Prostate gland (tissue), 2 donors: ENCODE measurements at regions not wholly inside any gene's neighbourhood (a gene's known extent, or its start where the extent isn't known, plus 50 kb on each side); places are given as distances from the start of the nearest gene placed in this dataset.

Source experiments
- POLR2A ChIP-seq: fragments of 450-650 bp; IDR thresholded peaks from one replicate; pipeline ENCODE4 v1.6.1; 2016; ENCODE audit warnings: antibody characterized with exemption, mild to moderate bottlenecking
- POLR2AphosphoS5 ChIP-seq: sonication (generic); formaldehyde crosslinking; IDR thresholded peaks from one replicate; pipeline ENCODE4 v1.6.1; 2017; ENCODE audit warnings: antibody characterized with exemption
- TF ChIP-seq, protein P1 (sequence below), 4 experiments: fragments of 200-600 bp in 2 of 4; fragments of 450-650 bp in 2 of 4; sonication (generic) in 2 of 4; IDR thresholded peaks; 1 replicate in 3 of 4; 2 replicates in 1 of 4; pipeline ENCODE4 v1.5.1; 2016 to 2019; ENCODE audit warnings: antibody characterized with exemption in 4 of 4, mild to moderate bottlenecking in 2 of 4, moderate library complexity in 2 of 4

GRCh38 chr11:28835790-28836189 lies 727.6 kb downstream of the METTL15 start:
- TF ChIP-seq, protein P1, sequence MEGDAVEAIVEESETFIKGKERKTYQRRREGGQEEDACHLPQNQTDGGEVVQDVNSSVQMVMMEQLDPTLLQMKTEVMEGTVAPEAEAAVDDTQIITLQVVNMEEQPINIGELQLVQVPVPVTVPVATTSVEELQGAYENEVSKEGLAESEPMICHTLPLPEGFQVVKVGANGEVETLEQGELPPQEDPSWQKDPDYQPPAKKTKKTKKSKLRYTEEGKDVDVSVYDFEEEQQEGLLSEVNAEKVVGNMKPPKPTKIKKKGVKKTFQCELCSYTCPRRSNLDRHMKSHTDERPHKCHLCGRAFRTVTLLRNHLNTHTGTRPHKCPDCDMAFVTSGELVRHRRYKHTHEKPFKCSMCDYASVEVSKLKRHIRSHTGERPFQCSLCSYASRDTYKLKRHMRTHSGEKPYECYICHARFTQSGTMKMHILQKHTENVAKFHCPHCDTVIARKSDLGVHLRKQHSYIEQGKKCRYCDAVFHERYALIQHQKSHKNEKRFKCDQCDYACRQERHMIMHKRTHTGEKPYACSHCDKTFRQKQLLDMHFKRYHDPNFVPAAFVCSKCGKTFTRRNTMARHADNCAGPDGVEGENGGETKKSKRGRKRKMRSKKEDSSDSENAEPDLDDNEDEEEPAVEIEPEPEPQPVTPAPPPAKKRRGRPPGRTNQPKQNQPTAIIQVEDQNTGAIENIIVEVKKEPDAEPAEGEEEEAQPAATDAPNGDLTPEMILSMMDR (IDR thresholded peaks at IDR 0.05), result no peak
- no peak for TF ChIP-seq POLR2A
- TF ChIP-seq POLR2AphosphoS5, result no peak
